ENCODE measurements at regions not wholly inside any gene's neighbourhood (a gene's known extent, or its start where the extent isn't known, plus 50 kb on each side); places are given as distances from the start of the nearest gene placed in this dataset.

DNA sequence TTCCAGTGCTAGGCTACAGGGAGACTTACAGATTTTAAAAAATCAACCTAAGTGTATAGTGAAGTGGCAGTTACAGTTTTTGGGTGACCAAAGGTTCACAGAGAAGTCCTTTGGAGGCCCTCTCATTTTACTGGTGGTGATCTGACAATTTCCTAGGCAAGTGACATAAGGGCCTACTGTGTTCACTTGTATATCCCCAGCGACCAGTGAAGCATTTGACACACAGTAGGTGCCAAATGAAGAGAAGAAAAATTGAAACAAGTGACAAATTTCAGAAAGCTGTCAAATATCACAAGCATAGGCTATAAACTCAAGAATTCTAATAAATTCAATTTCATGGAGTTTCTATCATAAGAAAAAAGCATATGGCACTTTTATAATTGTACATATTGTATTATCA, 89.5 kb downstream of the RPL22L1 start:
- no peak for DNase-seq

GRCh38 chr3:170778240-170779217, 91.5 kb downstream of the RPL22L1 start:
- no peak for DNase-seq

- DNase-seq = no peak
Measured at GRCh38 chr3:170777564-170777926, 92.5 kb downstream of the RPL22L1 start.

DNA sequence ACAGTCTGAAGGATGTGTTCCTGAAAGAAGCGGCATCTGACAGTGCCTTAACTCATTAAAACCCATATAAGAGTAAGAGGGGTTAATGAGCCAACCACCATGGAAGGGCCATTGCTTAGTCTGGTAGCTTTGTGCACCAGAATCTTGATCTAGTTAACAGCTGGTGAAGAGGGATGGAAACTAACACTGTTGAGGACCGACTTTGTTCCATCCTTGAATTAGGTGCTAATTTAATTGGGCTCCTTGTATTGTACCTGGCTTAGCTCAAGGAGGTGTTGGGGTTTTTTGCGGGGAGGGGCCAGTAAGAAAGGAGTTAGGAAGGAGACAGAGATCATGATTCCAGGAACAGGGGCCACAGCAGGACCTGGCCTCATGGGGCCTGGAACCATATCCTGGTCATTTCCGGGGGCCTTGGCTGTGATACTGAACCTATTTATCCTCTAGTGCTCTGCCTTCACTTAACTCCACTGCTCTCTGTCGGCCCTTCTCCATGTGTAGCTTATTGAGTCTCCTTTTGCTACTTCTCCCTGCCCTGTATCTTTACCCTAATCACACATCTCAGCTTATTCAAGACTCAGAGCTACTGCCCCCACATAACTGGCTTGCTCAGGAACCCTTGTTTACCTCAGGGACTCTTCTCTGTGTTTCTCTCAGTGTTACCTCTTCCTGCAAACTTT, 93.0 kb downstream of the RPL22L1 start:
- DNase-seq = no peak

GRCh38 chr3:170773682-170774425, 96.1 kb downstream of the RPL22L1 start:
- DNase-seq = no peak

GRCh38 chr3:170772175-170772574, 97.8 kb downstream of the RPL22L1 start:
- DNase-seq = no peak

GRCh38 chr3:170768334-170768801, 101.6 kb downstream of the RPL22L1 start:
- no peak for DNase-seq

GRCh38 chr3:170767576-170767941, 102.4 kb downstream of the RPL22L1 start:
- DNase-seq = no peak

DNA sequence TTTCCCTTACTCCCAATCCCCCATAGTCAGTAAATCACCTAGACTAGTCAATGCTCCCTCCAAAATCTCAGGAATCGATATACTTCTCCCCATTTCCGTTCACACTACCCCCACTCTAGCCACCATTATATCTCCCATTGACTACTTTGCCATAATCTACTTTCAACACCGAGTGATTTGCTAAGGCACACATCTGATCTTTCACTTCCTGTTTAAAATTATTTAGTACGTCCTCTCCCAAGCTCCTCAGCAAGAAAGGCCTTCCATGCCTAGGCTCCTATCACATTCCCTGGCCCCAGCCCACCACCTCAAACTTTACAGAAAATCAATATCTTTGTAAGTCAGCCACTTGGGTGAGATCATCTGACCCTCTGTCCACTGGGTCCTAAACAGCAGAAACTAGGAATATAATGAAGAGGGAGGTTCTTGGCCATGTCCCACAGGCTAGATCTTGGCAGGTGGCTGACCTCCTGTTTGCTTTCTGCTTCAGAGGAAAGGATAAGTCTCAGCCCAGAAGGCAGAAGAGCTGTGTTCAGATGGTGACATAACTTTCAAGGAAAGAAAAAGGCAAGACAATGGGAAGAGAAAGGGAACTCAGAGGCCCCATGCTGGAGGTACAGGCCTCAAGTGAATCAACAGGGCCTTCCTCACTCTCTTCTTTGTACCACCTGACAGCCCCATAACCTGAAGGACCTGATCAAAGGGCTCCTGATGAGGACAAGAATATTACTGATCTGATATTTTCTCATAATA, 103.0 kb downstream of the RPL22L1 start:
- no peak for DNase-seq

GRCh38 chr3:170766253-170766652, 103.7 kb downstream of the RPL22L1 start:
- no peak for DNase-seq

GRCh38 chr3:170765419-170766078, 104.4 kb downstream of the RPL22L1 start:
- DNase-seq = no peak

DNA sequence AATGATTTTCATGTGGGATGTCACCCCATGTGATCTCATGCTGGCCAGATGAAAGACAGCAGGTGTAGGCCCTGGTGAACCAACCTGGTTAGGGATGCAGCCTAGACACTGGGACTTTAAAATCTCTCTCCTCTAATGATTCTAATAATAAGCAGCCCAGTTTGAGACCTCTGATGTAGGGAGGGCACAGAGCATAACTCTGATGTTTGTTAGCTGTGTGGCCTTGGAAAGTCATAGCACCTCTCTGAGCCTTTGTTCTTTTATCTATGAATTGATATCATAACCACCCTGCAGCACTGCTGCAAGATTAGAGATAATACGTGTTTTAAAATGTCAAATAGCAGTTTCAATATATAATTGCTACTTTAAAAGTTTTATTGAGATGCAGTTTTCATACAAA, 106.0 kb downstream of the RPL22L1 start:
- no peak for DNase-seq

DNA sequence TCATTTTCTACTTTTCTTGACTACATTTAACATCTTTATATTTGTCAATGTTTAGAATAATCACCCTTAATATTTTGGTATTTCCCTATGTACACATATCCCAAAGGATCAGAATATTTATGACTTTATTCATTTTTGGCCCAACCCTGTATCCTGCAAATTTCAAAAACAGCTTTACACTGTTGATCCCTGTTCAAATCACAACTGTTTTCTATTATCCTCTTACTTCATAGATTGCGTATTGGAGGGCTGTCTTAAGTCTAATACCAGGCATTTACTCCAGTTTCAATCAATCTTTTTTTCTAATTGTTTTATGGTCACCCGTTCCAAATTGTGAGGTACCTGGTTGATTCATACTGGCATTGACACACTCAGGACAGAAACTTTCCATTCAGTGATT, 107.9 kb downstream of the RPL22L1 start:
- no peak for DNase-seq

DNA sequence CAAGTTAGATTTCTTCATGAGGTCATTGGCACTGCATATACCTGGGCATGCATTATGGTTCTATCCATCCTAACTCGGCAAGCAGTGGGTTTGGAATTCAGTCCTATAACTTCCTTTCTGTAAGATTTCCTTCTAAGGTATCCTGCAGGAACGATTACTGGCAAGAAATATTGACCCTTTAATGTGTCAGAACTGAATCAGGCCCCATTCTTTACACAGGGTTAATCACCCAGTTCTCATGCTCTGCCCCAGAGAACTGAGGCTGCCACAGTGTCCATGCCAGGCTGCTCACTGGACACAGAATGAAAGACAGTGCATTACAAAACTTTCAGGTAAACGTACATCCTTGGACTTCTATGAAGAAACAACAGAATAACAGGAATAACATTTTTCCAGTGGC, 108.9 kb downstream of the RPL22L1 start:
- no peak for DNase-seq

DNA sequence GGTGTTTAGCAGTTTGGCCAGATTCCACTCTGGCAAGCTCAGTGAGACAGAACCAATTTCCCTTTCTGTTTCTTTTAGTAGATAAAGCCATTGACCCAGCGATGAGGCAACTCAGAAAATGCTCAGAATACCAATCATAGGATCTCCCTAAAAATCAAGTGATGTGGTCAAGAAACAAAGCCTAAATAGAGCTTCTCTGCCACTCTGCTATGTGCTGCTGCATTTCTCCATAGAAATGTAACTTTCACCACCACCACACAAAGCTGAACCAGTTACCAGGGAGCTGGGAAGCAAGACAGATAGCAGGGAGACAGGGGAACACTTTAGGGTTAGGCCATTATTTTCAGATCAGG, 109.8 kb downstream of the RPL22L1 start:
- DNase-seq = no peak

GRCh38 chr3:170759511-170760173, 110.4 kb downstream of the RPL22L1 start:
- no peak for DNase-seq

DNA sequence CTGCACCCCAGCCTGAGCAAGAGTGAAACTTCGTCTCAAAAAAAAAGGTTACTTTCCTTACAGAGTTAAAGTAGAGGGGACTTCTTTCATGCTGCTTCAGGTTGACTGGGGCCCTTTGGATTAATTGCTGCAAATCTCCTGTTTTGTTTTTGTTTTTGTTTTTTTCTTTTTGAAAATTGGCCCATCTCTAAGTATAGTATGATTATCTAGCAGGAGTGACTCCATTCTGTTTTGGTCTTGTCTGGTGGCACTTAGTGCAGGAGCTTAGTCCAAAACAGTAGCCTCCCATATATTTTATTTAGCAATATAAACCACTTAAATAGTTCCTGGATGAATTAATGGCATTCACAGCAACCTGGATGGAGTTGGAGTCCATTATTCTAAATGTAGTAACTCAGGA, 113.0 kb downstream of the RPL22L1 start:
- no peak for DNase-seq

DNA sequence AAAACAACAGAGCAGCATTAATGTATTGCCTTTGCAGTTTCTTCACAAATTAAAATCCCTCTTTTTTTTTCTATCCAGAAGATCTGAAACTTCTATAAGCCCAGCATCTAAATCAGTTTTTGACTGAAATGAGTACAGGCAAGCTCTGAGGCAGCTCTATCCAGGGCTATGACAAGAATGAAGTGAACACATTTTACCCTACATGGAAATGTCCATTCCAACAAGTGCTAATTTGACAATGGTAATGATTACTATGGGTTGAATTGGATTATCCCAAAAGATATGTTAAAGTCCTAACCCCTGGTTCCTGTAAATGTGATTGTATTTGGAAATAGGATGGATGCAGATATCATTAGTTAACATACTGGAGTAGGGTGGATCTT, 115.7 kb downstream of the RPL22L1 start:
- DNase-seq = no peak

DNA sequence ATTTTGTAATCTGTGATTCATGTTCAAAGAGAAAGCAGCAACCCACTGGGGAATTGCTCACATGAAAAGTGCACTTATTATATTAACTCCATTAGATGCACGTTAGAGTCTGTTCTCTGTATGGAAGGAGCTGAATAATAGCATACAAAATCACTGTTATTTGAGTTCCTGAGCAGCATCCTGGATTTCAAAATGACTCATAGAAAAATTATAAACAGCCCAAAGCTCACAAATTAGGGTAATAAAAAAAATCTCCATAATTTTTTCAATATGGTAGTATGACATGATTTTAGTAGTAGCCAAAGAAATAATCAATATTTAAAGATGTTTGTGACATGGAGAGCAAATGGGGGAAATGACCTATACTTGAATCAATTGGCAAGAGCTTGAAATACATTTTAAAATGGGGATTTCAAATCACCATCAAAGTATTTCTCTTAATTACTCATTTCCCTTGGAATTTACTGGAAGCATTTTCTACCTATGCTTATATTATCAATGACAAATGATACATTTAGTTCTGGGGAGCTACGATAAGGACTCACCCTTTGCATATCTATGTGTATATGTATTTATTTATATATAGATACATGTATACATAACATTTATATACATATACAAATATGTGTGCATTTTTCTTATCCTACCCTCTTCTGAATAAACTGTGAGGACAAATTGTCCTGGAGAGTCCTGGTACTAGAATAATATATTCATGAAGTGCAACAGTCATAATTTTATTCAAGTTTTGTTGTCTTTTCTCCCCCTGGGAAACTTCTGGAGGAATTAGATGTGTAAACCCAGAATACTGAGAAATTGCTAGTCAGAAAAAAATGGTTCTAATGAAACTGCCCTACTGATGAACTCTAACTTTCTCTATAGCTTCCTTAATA, 116.3 kb downstream of the RPL22L1 start:
- no peak for DNase-seq

DNA sequence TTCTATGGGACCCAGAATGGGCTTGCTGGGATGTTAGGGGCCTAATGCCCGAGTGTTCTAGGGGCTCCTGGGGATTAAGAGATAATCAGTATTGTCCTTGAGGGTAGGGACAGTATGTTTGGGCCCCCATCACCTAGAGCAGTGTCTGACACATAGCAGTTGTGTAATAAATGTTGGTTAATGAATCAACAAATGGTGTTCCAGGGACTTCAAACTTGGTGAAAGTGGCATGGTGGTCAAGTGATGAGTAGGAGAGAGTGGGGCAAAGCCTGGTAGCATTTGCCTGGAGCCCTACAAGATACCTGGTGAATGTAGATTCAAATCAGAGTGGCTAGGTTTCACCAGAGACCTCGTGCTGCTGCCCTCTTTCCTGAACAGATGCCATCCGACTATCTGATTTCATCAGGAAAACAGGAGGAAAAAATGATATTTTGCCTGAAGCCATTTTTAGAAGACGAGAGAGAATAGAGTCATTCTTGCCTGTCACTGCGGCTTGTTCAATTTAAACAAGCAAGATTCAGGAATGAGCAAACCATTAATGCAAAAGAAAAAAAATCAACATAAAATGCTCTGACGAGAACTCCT, 117.3 kb downstream of the RPL22L1 start:
- no peak for DNase-seq
